Lower leg skin (tissue), 3 donors: ENCODE measurements at regions not wholly inside any gene's neighbourhood (a gene's known extent, or its start where the extent isn't known, plus 50 kb on each side); places are given as distances from the start of the nearest gene placed in this dataset.

Source experiments
- CTCF ChIP-seq, 3 donors: fragments of 450-650 bp; IDR thresholded peaks; one replicate each; pipeline ENCODE4 v1.5.1; 2016; ENCODE audit warnings: antibody characterized with exemption in 3 of 3, mild to moderate bottlenecking in 3 of 3, moderate library complexity in 2 of 3
- POLR2A ChIP-seq, 2 donors: fragments of 450-650 bp; IDR thresholded peaks; one replicate each; pipeline ENCODE4 v1.6.1; 2016 to 2017; ENCODE audit warnings: antibody characterized with exemption in 2 of 2, mild to moderate bottlenecking in 1 of 2, moderate library complexity in 1 of 2

- TF ChIP-seq CTCF (IDR thresholded peaks at IDR 0.05) (no peak), POLR2A (IDR thresholded peaks at IDR 0.05) (no peak)
Measured at GRCh38 chr13:57857945-57858344, 226.4 kb downstream of the PCDH17 start.
